Mesendoderm (in vitro differentiated cells): ENCODE measurements at regions not wholly inside any gene's neighbourhood (a gene's known extent, or its start where the extent isn't known, plus 50 kb on each side); places are given as distances from the start of the nearest gene placed in this dataset.
"Not testable (repeated sequence)": the region's sequence is repeated elsewhere in the genome, so short reads cannot be mapped to it uniquely, and the experiment has no call there.

Experiments
- DNase-seq: peaks from one replicate; pipeline ENCODE4 v3.0.0; 2013
- H2AK5ac ChIP-seq: 2 replicates; pipeline ENCODE4 v1.6.1; 2013; ENCODE audit warnings: low read length, inconsistent platforms
- H2BK120ac ChIP-seq: 2 replicates; pipeline ENCODE4 v1.6.1; 2013; ENCODE audit warnings: low read depth, mild to moderate bottlenecking, low read length, moderate library complexity, mixed read lengths
- H2BK15ac ChIP-seq: replicated peaks from 2 replicates; pipeline ENCODE4 v1.6.1; 2013; ENCODE audit warnings: low read depth, mild to moderate bottlenecking, moderate library complexity
- H2BK5ac ChIP-seq: 2 replicates; pipeline ENCODE4 v1.6.1; 2013; ENCODE audit warnings: low read length, inconsistent platforms
- H3K18ac ChIP-seq: 2 replicates; pipeline ENCODE4 v1.6.1; 2013; ENCODE audit warnings: mild to moderate bottlenecking, low read length, mixed read lengths
- H3K23ac ChIP-seq: one replicate; pipeline ENCODE4 v1.6.1; 2013; ENCODE audit warnings: low read length
- H3K27ac ChIP-seq: 2 replicates; pipeline ENCODE4 v1.5.1; 2013; ENCODE audit warnings: low read depth, mild to moderate bottlenecking, inconsistent platforms, low read length, moderate library complexity
- H3K27me3 ChIP-seq: 2 replicates; pipeline ENCODE4 v1.6.1; 2013; ENCODE audit warnings: low read length, control low read depth, mild to moderate bottlenecking, inconsistent platforms; ENCODE audit not compliant: insufficient read depth, poor library complexity
- H3K36me3 ChIP-seq: 2 replicates; pipeline ENCODE4 v1.6.1; 2013; ENCODE audit warnings: low read length, inconsistent platforms; ENCODE audit not compliant: control insufficient read depth, insufficient read depth
- H3K4ac ChIP-seq: one replicate; pipeline ENCODE4 v1.6.1; 2013; ENCODE audit warnings: low read depth, mild to moderate bottlenecking, low read length, moderate library complexity
- H3K4me1 ChIP-seq: 2 replicates; pipeline ENCODE4 v1.6.1; 2013; ENCODE audit warnings: low read depth, low read length, inconsistent platforms; ENCODE audit not compliant: control insufficient read depth
- H3K4me2 ChIP-seq: 2 replicates; pipeline ENCODE4 v1.6.1; 2013; ENCODE audit warnings: low read length
- H3K4me3 ChIP-seq: 2 replicates; pipeline ENCODE4 v1.5.1; 2013; ENCODE audit warnings: mild to moderate bottlenecking, low read length
- H3K56ac ChIP-seq: one replicate; pipeline ENCODE4 v1.6.1; 2013; ENCODE audit warnings: low read length
- H3K79me1 ChIP-seq: 2 replicates; pipeline ENCODE4 v1.6.1; 2013; ENCODE audit warnings: low read length, inconsistent platforms
- H3K79me2 ChIP-seq: 2 replicates; pipeline ENCODE4 v1.6.1; 2013; ENCODE audit warnings: mild to moderate bottlenecking, low read length; ENCODE audit not compliant: control insufficient read depth, insufficient read depth
- H3K9ac ChIP-seq: 2 replicates; pipeline ENCODE4 v1.6.1; 2013; ENCODE audit warnings: low read length, inconsistent platforms
- H4K5ac ChIP-seq: one replicate; pipeline ENCODE4 v1.6.1; 2013; ENCODE audit warnings: low read length
- H4K8ac ChIP-seq: one replicate; pipeline ENCODE4 v1.6.1; 2013; ENCODE audit warnings: low read depth, mild to moderate bottlenecking, control low read depth, low read length, moderate library complexity
- WGBS: extraction: QIAGEN DNeasy Blood & Tissue Kit; methylation state at CpG from one replicate; pipeline ENCODE4 v1.1.7; 2013; ENCODE audit warnings: low lambda C conversion rate, missing lambda C conversion rate; ENCODE audit not compliant: insufficient coverage; ENCODE audit errors: extremely low coverage; 5-methylcytosine and 5-hydroxymethylcytosine counted together

- H3K79me2 ChIP-seq, result no peaks in the 10 kb centered on the region
- H2AK5ac ChIP-seq, result no peak overlapping the region
- no peak overlapping the region for H3K4ac ChIP-seq
- no CpG with 5 or more reads among the region's 7 CpGs for WGBS
- no peak overlapping the region for H4K8ac ChIP-seq
- H3K4me1 ChIP-seq, result no peaks in the 10 kb centered on the region
- H2BK15ac ChIP-seq, result no peak overlapping the region
- H3K18ac ChIP-seq, result no peak overlapping the region
- no peak overlapping the region for H2BK5ac ChIP-seq
- H2BK120ac ChIP-seq, result no peak overlapping the region
- no peak overlapping the region for H3K9ac ChIP-seq
- H3K4me2 ChIP-seq, result no peak overlapping the region
- no peaks in the 10 kb centered on the region for H3K36me3 ChIP-seq
- no peak overlapping the region for H3K27ac ChIP-seq
- no peaks in the 10 kb centered on the region for H3K79me1 ChIP-seq
- no peak overlapping the region for H3K23ac ChIP-seq
- H3K4me3 ChIP-seq, result no peak overlapping the region
- H3K27me3 ChIP-seq, result no peaks in the 10 kb centered on the region
- no peak for DNase-seq
- H3K56ac ChIP-seq, result no peak overlapping the region
- no peak overlapping the region for H4K5ac ChIP-seq
These were observed 59.0 kb upstream of the KCNK12 start for GRCh38 chr2:47629501-47630460.

- H3K9ac ChIP-seq, result no peak overlapping the region
- H4K5ac ChIP-seq, result no peak overlapping the region
- no peak overlapping the region for H3K18ac ChIP-seq
- no peak overlapping the region for H2BK120ac ChIP-seq
- no peaks in the 10 kb centered on the region for H3K79me1 ChIP-seq
- H3K27ac ChIP-seq, result no peak overlapping the region
- no peak overlapping the region for H2AK5ac ChIP-seq
- H2BK5ac ChIP-seq, result no peak overlapping the region
- H3K36me3 ChIP-seq, result no peaks in the 10 kb centered on the region
- no peak overlapping the region for H2BK15ac ChIP-seq
- no peak overlapping the region for H3K56ac ChIP-seq
- H3K4ac ChIP-seq, result no peak overlapping the region
- no peaks in the 10 kb centered on the region for H3K79me2 ChIP-seq
- no peak for DNase-seq
- no peaks in the 10 kb centered on the region for H3K27me3 ChIP-seq
- H3K4me2 ChIP-seq, result no peak overlapping the region
- no peak overlapping the region for H4K8ac ChIP-seq
- H3K23ac ChIP-seq, result no peak overlapping the region
- no peaks in the 10 kb centered on the region for H3K4me1 ChIP-seq
- WGBS, result no CpG with 5 or more reads among the region's 3 CpGs
- no peak overlapping the region for H3K4me3 ChIP-seq
These were observed 58.1 kb upstream of the KCNK12 start for GRCh38 chr2:47628904-47629303.

- Histone ChIP-seq H3K56ac (no peak overlapping the region), H2BK120ac (no peak overlapping the region), H2BK5ac (no peak overlapping the region), H2AK5ac (no peak overlapping the region), H3K9ac (no peak overlapping the region), H3K79me1 (no peaks in the 10 kb centered on the region), H3K4me1 (no peaks in the 10 kb centered on the region), H3K36me3 (no peaks in the 10 kb centered on the region), H3K18ac (no peak overlapping the region), H3K4me2 (no peak overlapping the region), H2BK15ac (no peak overlapping the region), H4K8ac (no peak overlapping the region), H3K27ac (no peak overlapping the region), H3K4ac (no peak overlapping the region), H3K4me3 (no peak overlapping the region), H4K5ac (no peak overlapping the region), H3K23ac (no peak overlapping the region), H3K27me3 (no peaks in the 10 kb centered on the region), H3K79me2 (no peaks in the 10 kb centered on the region)
- DNase-seq, result no peak
- WGBS, result no CpG with 5 or more reads among the region's 5 CpGs
These were observed 55.9 kb upstream of the KCNK12 start for GRCh38 chr2:47626664-47627063.

GRCh38 chr2:47623140-47623539, 52.4 kb upstream of the KCNK12 start:
- not testable (repeated sequence) for H2AK5ac ChIP-seq, H3K27me3 ChIP-seq, H2BK15ac ChIP-seq, H4K5ac ChIP-seq, H3K56ac ChIP-seq, H3K27ac ChIP-seq, H4K8ac ChIP-seq, H3K4me2 ChIP-seq, H3K4ac ChIP-seq, H3K9ac ChIP-seq, H3K36me3 ChIP-seq, H2BK120ac ChIP-seq, H3K4me3 ChIP-seq, DNase-seq, H2BK5ac ChIP-seq, H3K23ac ChIP-seq, H3K18ac ChIP-seq, H3K4me1 ChIP-seq, H3K79me2 ChIP-seq, H3K79me1 ChIP-seq
- no CpG with 5 or more reads among the region's 1 CpG for WGBS

- H2BK15ac ChIP-seq, result no peak overlapping the region
These were observed 50.1 kb upstream of the KCNK12 start for GRCh38 chr2:47620770-47621437.

More at GRCh38 chr2:47620770-47621437, 50.1 kb upstream of the KCNK12 start:
- Histone ChIP-seq H4K8ac (no peak overlapping the region), H3K23ac (no peak overlapping the region), H3K4me3 (no peak overlapping the region), H2AK5ac (no peak overlapping the region), H2BK120ac (no peak overlapping the region), H3K79me2 (no peaks in the 10 kb centered on the region), H3K36me3 (no peaks in the 10 kb centered on the region), H3K9ac (no peak overlapping the region), H2BK5ac (no peak overlapping the region), H3K27me3 (no peaks in the 10 kb centered on the region), H3K56ac (no peak overlapping the region), H3K4ac (no peak overlapping the region), H3K79me1 (no peaks in the 10 kb centered on the region), H3K18ac (no peak overlapping the region), H3K4me1 (no peaks in the 10 kb centered on the region), H3K27ac (no peak overlapping the region), H3K4me2 (no peak overlapping the region), H4K5ac (no peak overlapping the region)
- DNase-seq, result no peak
- no CpG with 5 or more reads among the region's 6 CpGs for WGBS
